HG02610 (cell line): ENCODE measurements at regions not wholly inside any gene's neighbourhood (a gene's known extent, or its start where the extent isn't known, plus 50 kb on each side); places are given as distances from the start of the nearest gene placed in this dataset.
"Not testable (repeated sequence)": the region's sequence is repeated elsewhere in the genome, so short reads cannot be mapped to it uniquely, and the experiment has no call there.

Experiments
- ATAC-seq: cut with Tn5 transposase; IDR thresholded peaks from one replicate; pipeline ENCODE4 v1.9.1; 2021; ENCODE audit warnings: mild to moderate bottlenecking, moderate library complexity; ENCODE audit not compliant: unreplicated experiment

DNA sequence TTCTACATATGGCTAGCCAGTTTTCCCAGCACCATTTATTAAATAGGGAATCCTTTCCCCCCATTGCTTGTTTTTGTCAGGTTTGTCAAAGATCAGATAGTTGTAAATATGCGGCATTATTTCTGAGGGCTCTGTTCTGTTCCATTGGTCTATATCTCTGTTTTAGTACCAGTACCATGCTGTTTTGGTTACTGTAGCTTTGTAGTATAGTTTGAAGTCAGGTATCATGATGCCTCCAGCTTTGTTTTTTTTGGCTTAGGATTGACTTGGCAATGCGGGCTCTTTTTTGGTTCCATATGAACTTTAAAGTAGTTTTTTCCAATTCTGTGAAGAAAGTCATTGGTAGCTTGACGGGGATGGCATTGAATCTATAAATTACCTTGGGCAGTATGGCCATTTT lies 60.0 kb upstream of the GPC3 start:
- ATAC-seq = not testable (repeated sequence)

DNA sequence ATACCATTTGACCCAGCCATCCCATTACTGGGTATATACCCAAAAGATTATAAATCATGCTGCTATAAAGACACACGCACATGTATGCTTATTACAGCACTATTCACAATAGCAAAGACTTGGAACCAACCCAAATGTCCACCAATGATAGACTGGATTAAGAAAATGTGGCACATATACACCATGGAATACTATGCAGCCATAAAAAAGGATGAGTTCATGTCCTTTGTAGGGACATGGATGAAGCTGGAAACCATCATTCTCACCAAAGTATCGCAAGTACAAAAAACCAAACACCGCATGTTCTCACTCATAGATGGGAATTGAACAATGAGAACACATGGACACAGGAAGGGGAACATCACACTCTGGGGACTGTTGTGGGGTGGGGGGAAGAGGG lies 81.7 kb upstream of the GPC3 start:
- ATAC-seq = not testable (repeated sequence)

DNA sequence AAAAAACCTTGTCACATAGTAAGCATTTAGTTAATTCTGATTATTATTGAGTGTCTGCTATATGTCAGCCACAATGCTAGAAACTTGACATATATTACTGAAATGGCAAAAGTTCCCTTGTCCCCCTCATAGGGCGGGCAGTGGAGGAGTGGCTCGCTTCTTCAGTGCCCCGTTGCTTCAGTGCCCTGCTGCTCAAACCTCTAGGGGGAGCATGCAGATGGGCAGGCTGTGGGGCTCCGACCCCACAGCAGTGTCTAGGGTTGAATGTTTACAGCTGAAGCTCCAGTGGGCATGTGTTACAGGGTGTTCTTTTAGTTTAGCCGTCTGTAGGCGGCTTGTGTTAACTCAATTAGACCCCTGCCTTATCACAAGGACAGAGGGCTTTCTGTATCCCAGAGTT lies 86.5 kb upstream of the GPC3 start:
- ATAC-seq = not testable (repeated sequence)

DNA sequence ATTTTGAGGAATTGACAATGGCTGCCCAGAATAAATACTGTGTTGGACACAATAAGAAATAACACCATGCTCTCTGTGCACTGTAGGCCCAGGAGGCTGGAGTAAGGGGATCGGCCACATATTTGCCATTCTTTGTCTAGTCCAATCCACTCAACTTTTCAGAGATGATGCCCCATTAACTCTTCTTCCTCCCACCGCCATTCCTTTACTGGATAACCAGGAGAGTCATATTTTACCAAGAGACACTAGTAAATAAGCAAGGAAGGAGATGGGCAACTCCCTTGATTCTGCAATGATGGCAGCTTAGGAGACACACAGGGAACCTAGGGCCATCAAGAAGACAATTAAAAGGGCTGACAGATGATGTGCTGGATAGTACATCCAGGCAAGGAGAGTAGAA lies 87.9 kb upstream of the GPC3 start:
- no peak for ATAC-seq

- no peak for ATAC-seq
Measured at GRCh38 chrX:134074151-134074550, 88.8 kb upstream of the GPC3 start.

GRCh38 chrX:134075894-134076718 lies 90.7 kb upstream of the GPC3 start:
- no peak for ATAC-seq

DNA sequence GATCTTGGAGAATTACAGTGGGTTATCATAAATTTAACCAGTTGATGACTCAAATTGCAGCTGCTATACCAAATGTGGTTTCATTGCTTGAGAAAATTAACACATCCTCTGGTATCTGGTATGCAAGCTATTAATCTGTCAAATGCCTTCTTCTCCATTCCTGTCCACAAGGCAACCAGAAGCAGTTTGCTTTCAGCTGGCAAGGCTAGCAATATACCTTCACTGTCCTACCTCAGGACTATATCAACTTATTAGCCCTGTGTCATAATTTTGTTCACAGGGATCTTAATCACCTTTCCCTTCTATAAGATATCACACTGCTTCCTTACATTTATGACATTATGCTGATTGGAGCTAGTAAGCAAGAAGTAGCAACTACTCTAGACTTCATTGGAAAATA lies 110.0 kb upstream of the GPC3 start:
- no peak for ATAC-seq

- no peak for ATAC-seq
Measured at GRCh38 chrX:134101636-134102035, 116.2 kb upstream of the GPC3 start.

DNA sequence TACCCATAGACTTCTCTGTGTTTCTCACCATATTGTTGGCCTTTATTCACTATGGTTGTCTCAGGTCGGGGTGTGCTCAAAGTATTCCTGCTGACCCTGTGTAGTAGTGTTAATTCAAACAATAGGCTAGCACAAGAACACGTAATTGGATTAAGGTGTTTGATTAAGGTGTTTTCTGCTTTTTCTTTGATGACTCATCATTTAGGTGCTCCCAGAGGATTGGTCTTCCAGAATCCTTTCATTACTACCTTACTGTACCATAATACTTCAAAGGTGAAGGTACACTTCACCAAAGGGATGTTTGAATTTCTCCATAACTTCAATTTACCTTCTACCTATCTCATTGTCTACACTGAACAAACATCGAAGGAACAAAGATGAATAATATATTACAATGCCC lies 121.7 kb upstream of the CCDC160 start:
- no peak for ATAC-seq

GRCh38 chrX:134137341-134137740 lies 99.6 kb upstream of the CCDC160 start:
- no peak for ATAC-seq

DNA sequence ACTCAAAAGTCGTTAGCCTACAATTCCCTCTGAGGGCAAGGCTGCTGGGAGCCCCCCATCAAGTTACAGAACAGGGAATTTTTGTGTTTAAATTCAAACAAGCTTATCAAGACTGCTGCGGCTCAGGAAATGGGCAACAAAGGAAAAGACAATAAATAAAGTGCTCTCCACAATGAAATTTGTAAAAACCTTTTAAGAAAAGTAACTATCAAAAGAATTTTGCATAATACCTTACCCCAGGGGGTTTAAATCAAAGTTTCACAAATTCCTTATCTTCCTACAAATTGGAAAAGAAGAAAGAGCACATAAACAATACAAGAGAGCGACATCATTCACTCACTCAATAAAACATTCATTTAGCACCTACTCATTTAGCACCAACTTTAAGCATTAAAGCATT lies 97.9 kb upstream of the CCDC160 start:
- ATAC-seq = no peak

GRCh38 chrX:134144231-134144630 lies 92.8 kb upstream of the CCDC160 start:
- ATAC-seq = peak; percentile 53

DNA sequence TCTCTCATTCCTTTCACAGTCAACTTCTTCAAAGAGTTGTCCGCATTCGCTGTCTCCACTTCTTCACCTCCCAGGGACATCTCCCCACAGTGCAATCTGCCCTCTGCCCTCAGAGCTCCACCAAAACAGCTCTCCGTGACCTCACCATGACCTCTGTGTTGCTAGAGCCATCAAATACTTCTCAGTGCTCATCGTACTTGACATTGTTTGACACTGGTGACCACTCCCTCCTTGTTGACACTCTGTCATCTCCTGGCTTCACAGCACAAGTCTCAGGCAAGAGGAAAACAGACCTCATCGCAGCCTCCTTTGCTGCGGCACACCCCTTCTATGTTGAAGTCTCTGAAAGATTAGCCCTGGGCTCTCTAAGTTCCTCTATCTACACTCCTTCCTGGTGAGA lies 90.5 kb upstream of the CCDC160 start:
- ATAC-seq = no peak

- ATAC-seq = no peak
Measured at GRCh38 chrX:134148172-134148692, 88.8 kb upstream of the CCDC160 start.

- peak; percentile 87 for ATAC-seq
Measured at GRCh38 chrX:134158821-134159512, 78.0 kb upstream of the CCDC160 start.

- peak; percentile 47 for ATAC-seq
Measured at GRCh38 chrX:134161162-134161561, 75.8 kb upstream of the CCDC160 start.

- no peak for ATAC-seq
Measured at GRCh38 chrX:134162032-134162431, 75.0 kb upstream of the CCDC160 start.

- no peak for ATAC-seq
Measured at GRCh38 chrX:134163836-134164235, 73.1 kb upstream of the CCDC160 start.

- no peak for ATAC-seq
Measured at GRCh38 chrX:134167591-134168203, 69.3 kb upstream of the CCDC160 start.

GRCh38 chrX:134171661-134172587 lies 65.1 kb upstream of the CCDC160 start:
- ATAC-seq = peak; percentile 53
